Right lobe of liver (tissue), 6 donors: ENCODE measurements at regions not wholly inside any gene's neighbourhood (a gene's known extent, or its start where the extent isn't known, plus 50 kb on each side); places are given as distances from the start of the nearest gene placed in this dataset.

Source experiments
- ATAC-seq, 4 donors: fragments of 200-7000 bp; cut with Tn5 transposase; one replicate each; pipeline ENCODE4 v1.9.1; 2020; ENCODE audit warnings: mild to moderate bottlenecking in 4 of 4, moderate library complexity in 4 of 4
- DNase-seq, 3 donors: peaks; one replicate each; pipeline ENCODE4 v3.0.0-alpha.2; 2020
- H3K27ac ChIP-seq, 3 donors: fragments of 200-600 bp; one replicate each; pipeline ENCODE4 v1.8.0; 2022
- H3K27me3 ChIP-seq, 2 donors: fragments of 200-600 bp; one replicate each; pipeline ENCODE4 v1.8.0; 2022
- H3K36me3 ChIP-seq, 4 donors: fragments of 200-600 bp; sonication (generic) in 1 of 4; one replicate each; pipeline versions ENCODE4 v1.5.1 to v1.8.0; 2017 to 2022; ENCODE audit warnings: control low read depth in 1 of 4
- H3K4me1 ChIP-seq, 4 donors: fragments of 200-600 bp; sonication (generic) in 1 of 4; one replicate each; pipeline versions ENCODE4 v1.5.1 to v1.8.0; 2017 to 2022; ENCODE audit warnings: control low read depth in 1 of 4
- H3K4me3 ChIP-seq, 3 donors: fragments of 200-600 bp; one replicate each; pipeline ENCODE4 v1.8.0; 2022
- H3K9me3 ChIP-seq, 4 donors: fragments of 200-600 bp; sonication (generic) in 1 of 4; one replicate each; pipeline versions ENCODE4 v1.5.1 to v1.8.0; 2017 to 2022; ENCODE audit warnings: control low read depth in 1 of 4
- POLR2A ChIP-seq: fragments of 450-650 bp; IDR thresholded peaks from one replicate; pipeline ENCODE4 v1.6.1; 2017; ENCODE audit warnings: antibody characterized with exemption, mild to moderate bottlenecking
- WGBS: methylation state at CpG from one replicate; pipeline ENCODE4 v1.1.6; 2018; ENCODE audit warnings: low coverage, low lambda C conversion rate; ENCODE audit not compliant: insufficient coverage; ENCODE audit errors: missing lambda C conversion rate; 5-methylcytosine and 5-hydroxymethylcytosine counted together
- intact Hi-C, 2 donors: fragments of 100-400 bp; cut with DNase I; formaldehyde crosslinking; loops; one replicate each; pipeline versions ENCODE4 v1.11.2 to v1.14.1; 2022
- TF ChIP-seq, protein P1 (sequence below), 4 donors: fragments of 200-600 bp in 3 of 4; fragments of 450-650 bp in 1 of 4; IDR thresholded peaks; one replicate each; pipeline versions ENCODE4 v1.5.1 to v1.8.0; 2016 to 2022; ENCODE audit warnings: antibody characterized with exemption in 4 of 4, mild to moderate bottlenecking in 2 of 4
- donor health status: DM: no; HTN: yes; CAD: no.
- donor health status: DM: no; HTN: no; CAD: no.
- donor health status: DM: no; HTN: no; CAD: no.
- donor health status: DM: no; HTN: yes; CAD: no.
- donor health status: DM: no; HTN: yes; CAD: no.

DNA sequence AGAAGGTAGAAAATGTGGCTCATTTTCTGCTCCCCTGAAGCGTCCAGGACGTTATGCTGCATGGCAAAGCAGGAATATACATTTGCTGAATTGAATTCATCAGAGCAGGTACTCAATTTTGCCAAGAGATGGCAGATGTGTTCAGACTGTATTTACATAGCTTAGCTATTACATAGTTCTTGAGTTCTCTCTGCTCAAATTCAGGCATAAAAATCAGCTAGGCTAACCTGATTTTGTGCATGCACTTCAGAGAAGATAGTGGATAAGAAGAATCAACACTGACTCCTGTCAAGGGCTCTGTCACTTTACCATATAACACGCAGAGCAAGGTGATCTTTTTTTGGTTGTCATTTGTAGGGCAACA is 209.2 kb upstream of the FAM3C start:
- intact Hi-C loops = no loop called here
- Histone ChIP-seq H3K4me1 (no peaks in the 10 kb centered on the region), H3K9me3 (no peaks in the 10 kb centered on the region), H3K27ac (no peak overlapping the region), H3K36me3 (no peaks in the 10 kb centered on the region), H3K27me3 (no peaks in the 10 kb centered on the region), H3K4me3 (no peak overlapping the region)
- DNase-seq (no peak), ATAC-seq (no peak)
- 60% methylated on average over 3 of the region's 3 CpGs for WGBS
- TF ChIP-seq POLR2A = no peak
- TF ChIP-seq, protein P1, sequence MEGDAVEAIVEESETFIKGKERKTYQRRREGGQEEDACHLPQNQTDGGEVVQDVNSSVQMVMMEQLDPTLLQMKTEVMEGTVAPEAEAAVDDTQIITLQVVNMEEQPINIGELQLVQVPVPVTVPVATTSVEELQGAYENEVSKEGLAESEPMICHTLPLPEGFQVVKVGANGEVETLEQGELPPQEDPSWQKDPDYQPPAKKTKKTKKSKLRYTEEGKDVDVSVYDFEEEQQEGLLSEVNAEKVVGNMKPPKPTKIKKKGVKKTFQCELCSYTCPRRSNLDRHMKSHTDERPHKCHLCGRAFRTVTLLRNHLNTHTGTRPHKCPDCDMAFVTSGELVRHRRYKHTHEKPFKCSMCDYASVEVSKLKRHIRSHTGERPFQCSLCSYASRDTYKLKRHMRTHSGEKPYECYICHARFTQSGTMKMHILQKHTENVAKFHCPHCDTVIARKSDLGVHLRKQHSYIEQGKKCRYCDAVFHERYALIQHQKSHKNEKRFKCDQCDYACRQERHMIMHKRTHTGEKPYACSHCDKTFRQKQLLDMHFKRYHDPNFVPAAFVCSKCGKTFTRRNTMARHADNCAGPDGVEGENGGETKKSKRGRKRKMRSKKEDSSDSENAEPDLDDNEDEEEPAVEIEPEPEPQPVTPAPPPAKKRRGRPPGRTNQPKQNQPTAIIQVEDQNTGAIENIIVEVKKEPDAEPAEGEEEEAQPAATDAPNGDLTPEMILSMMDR (IDR thresholded peaks at IDR 0.05) = peak in 1 of 4 donors; percentile 6

DNA sequence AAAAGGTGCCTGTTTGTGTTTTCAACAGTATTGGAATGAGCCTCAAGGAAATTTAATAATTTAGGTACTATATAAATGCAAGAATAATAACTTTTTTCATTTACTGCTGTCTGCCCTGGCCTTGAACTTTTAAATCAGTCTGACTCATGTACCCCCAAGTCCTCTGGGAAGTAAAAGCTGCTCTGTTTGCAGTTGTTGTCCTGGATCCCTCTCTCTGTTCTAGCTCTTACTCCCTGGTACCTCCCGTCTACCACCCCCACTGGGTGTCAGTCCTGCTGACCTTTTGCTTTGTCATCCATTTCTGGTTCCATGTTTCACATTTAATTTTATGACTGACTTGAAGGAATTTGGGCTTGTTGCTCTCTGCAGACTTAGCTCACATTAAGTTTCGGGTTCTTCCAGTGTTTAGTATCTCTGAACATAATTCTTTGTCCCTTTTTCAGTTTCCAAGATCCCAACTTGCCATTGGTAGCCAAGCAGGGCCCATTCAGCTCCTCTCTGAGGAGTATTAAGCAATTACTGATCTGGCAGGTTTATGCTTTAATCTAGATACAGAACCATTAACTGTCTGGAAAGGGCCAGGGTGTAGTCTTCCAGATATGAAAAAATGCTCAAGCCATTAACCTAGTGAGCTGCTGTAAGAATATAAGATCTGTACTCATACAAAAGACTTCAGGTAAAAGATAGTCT is 208.7 kb upstream of the FAM3C start:
- intact Hi-C loops = no loop called here
- H3K27ac ChIP-seq = no peak overlapping the region
- H3K4me3 ChIP-seq = no peak overlapping the region
- no peaks in the 10 kb centered on the region for H3K27me3 ChIP-seq
- TF ChIP-seq, protein P1 (IDR thresholded peaks at IDR 0.05) = no peak
- TF ChIP-seq POLR2A = no peak
- DNase-seq (no peak), ATAC-seq (no peak)
- 33% methylated on average over 2 of the region's 2 CpGs for WGBS
- H3K9me3 ChIP-seq = no peaks in the 10 kb centered on the region
- no peaks in the 10 kb centered on the region for H3K4me1 ChIP-seq
- no peaks in the 10 kb centered on the region for H3K36me3 ChIP-seq

DNA sequence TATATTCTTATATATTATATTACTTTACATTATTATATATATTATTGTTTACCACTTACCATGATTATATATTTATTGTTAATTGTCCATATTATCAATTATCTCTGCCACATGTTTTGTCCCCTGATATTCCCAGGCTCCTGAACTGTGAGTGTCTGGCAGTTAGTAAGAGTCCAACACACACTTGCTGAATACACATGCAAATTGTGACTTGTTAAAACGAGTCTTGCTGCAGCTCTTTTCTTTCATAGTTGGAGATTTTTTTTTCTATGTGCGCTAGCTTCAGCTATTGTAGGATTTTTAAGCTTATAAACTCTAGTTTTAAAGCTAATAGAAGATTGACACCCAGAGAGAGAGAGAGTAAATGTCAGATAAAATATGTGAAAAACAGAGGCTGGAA is 207.8 kb upstream of the FAM3C start:
- no peaks in the 10 kb centered on the region for H3K4me1 ChIP-seq
- TF ChIP-seq POLR2A = no peak
- TF ChIP-seq, protein P1 (IDR thresholded peaks at IDR 0.05) = no peak
- intact Hi-C loops = no loop called here
- ATAC-seq (no peak), DNase-seq (no peak)
- no peak overlapping the region for H3K4me3 ChIP-seq
- H3K27ac ChIP-seq = no peak overlapping the region
- H3K9me3 ChIP-seq = no peaks in the 10 kb centered on the region
- H3K27me3 ChIP-seq = no peaks in the 10 kb centered on the region
- H3K36me3 ChIP-seq = no peaks in the 10 kb centered on the region
- 55% methylated on average over 2 of the region's 2 CpGs for WGBS

DNA sequence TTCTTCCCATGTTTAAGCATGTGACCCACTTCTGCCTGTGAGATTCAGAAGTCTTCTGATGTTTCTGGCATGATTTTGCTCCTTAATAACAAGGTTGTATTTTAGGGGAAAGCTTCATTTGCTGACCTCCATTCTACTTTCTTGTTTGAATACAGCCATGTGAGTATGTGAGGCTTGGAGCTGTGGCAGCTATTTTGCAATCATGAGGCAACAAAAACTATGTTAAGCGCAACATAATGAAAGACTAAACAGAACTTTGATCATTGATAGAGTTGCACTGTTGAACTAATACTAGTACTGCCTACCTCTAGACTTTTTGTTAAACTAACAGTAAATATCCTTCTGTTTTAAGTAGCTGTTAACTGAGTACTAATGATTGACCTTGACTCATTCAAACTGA is 203.8 kb upstream of the FAM3C start:
- intact Hi-C loops = no loop called here

More for the DNA sequence above, 203.8 kb upstream of the FAM3C start:
- Histone ChIP-seq H3K4me3 (no peak overlapping the region), H3K27ac (no peak overlapping the region), H3K9me3 (no peaks in the 10 kb centered on the region), H3K4me1 (no peaks in the 10 kb centered on the region), H3K36me3 (no peaks in the 10 kb centered on the region), H3K27me3 (no peaks in the 10 kb centered on the region)
- no peak for DNase-seq
- WGBS = 71% methylated on average over 1 of the region's 1 CpG
- no peak for TF ChIP-seq POLR2A
- TF ChIP-seq, protein P1 (IDR thresholded peaks at IDR 0.05) = no peak
- no peak for ATAC-seq
